ENCODE measurements at regions not wholly inside any gene's neighbourhood (a gene's known extent, or its start where the extent isn't known, plus 50 kb on each side); places are given as distances from the start of the nearest gene placed in this dataset.

GRCh38 chr5:162484095-162484494 lies 416.5 kb downstream of the GABRG2 start:
- H3K27ac ChIP-seq: no peak overlapping the region
- ATAC-seq (no peak), DNase-seq (no peak)
- H3K27me3 ChIP-seq (ENCODE audit: low read depth): no peaks in the 10 kb centered on the region
- no peaks in the 10 kb centered on the region for H3K36me3 ChIP-seq
- no peak overlapping the region for H3K4me3 ChIP-seq
- no peaks in the 10 kb centered on the region for H3K9me3 ChIP-seq
- intact Hi-C loops (cut with DNase I): no loop called here
- H3K4me1 ChIP-seq: no peaks in the 10 kb centered on the region
- TF ChIP-seq, protein P1, sequence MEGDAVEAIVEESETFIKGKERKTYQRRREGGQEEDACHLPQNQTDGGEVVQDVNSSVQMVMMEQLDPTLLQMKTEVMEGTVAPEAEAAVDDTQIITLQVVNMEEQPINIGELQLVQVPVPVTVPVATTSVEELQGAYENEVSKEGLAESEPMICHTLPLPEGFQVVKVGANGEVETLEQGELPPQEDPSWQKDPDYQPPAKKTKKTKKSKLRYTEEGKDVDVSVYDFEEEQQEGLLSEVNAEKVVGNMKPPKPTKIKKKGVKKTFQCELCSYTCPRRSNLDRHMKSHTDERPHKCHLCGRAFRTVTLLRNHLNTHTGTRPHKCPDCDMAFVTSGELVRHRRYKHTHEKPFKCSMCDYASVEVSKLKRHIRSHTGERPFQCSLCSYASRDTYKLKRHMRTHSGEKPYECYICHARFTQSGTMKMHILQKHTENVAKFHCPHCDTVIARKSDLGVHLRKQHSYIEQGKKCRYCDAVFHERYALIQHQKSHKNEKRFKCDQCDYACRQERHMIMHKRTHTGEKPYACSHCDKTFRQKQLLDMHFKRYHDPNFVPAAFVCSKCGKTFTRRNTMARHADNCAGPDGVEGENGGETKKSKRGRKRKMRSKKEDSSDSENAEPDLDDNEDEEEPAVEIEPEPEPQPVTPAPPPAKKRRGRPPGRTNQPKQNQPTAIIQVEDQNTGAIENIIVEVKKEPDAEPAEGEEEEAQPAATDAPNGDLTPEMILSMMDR (IDR thresholded peaks at IDR 0.05): no peak

DNA sequence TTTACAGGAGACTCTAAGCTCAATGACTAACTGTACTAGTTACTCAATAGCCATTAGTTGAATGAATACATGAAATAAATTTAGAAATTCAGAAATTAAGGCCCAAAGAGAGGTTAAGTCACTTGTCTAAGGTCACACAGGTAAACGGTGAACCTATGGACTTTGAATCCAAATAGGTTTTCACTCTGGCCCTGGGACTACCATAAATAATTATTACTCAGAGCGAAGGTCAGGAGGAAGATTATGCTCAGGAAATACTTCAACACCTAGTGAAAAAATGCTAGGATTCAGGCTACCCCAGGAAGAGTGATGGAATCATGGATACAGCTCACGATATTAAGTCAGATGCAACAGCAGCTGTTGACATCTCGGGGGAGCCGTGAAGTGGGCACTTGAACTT lies 417.4 kb downstream of the GABRG2 start:
- no peak for DNase-seq
- Histone ChIP-seq H3K36me3 (no peaks in the 10 kb centered on the region), H3K4me3 (no peak overlapping the region), H3K4me1 (no peaks in the 10 kb centered on the region), H3K27ac (no peak overlapping the region), H3K9me3 (no peaks in the 10 kb centered on the region), H3K27me3 (ENCODE audit: low read depth) (no peaks in the 10 kb centered on the region)
- TF ChIP-seq, protein P1 (IDR thresholded peaks at IDR 0.05): no peak
- ATAC-seq: no peak
- intact Hi-C loops (cut with DNase I): no loop called here

DNA sequence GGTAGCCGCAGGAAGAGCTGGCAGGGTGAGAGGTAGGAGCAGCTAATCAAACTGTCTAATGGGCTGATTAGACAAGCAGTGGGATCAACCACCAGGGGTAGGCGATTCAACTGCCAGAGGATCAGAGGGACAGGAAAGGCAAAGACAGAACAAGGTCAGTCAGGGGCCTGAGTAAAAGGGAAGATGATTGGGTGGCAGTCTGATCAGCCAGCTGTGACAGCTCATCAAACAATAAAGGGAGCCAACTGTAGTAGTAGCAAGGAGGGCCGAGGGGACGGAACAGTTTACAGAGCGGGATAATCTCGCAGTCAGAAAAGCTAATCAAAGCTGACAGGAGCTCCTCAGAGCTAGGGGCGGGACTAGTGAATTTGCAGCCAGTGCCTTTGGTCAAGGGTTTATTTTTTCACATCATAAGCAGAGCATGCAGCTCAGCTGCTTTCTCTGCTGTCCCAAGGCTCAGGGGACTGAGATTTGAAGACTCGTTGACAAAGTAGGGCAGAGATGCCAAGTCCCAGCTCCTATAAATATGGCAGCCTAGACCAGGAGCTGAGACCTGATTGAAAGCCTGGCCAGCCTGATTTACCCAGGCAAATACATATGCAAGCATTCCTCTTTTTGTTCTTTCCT lies 418.2 kb downstream of the GABRG2 start:
- Histone ChIP-seq H3K27me3 (ENCODE audit: low read depth) (no peaks in the 10 kb centered on the region), H3K9me3 (no peaks in the 10 kb centered on the region), H3K4me1 (no peaks in the 10 kb centered on the region), H3K27ac (no peak overlapping the region), H3K4me3 (no peak overlapping the region), H3K36me3 (no peaks in the 10 kb centered on the region)
- TF ChIP-seq, protein P1 (IDR thresholded peaks at IDR 0.05): no peak
- DNase-seq (no peak), ATAC-seq (no peak)
- intact Hi-C loops (cut with DNase I): no loop called here

DNA sequence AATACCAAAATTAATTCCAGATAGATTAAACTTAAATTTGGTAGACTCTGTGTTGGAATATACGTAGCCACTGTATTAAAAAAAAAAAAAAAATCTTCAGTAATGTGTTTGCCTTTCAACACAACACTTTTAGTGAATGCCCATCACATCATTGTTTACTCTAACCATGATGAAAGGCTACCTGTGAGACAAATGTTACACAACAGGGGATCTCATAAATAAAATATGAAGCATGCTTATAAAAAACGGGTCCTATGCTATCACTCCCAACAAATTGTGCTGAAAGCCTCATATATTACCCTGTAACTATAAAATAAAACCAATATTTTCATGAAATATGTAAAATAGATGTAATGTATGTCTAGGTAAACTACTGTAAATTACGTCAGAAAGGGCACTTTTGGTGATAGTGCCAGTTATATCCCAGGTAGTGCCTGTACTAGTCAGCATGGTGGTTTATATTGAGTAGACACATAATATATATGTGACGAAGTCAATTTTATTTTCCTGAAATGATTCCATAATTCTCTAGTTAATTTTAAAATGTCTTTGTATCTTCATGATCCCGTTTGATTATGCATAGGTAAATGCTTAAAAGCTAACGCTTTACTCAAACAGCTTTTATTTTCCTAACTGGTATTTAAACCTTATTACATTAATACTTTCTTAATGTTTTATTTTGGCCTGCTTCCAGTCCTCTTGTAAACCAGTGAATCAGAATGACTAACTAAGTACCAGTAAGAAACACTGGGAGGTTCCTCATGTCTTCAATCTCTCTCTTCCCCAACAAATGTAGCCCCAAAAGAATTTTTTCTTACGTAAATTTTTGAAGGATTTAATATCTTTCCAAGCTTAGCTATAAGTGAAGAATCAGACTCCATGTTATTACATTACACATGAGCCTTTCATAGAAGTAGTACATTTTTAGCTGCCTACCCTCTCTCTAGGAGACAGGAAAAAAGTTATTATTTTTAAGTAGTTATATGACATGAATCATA lies 420.3 kb downstream of the GABRG2 start:
- intact Hi-C loops (cut with DNase I): no loop called here
- Histone ChIP-seq H3K4me3 (no peak overlapping the region), H3K9me3 (no peaks in the 10 kb centered on the region), H3K36me3 (no peaks in the 10 kb centered on the region), H3K27me3 (ENCODE audit: low read depth) (no peaks in the 10 kb centered on the region), H3K4me1 (no peaks in the 10 kb centered on the region), H3K27ac (no peak overlapping the region)
- ATAC-seq: no peak
- no peak for DNase-seq
- TF ChIP-seq, protein P1 (IDR thresholded peaks at IDR 0.05): no peak

- Histone ChIP-seq H3K9me3 (no peaks in the 10 kb centered on the region), H3K36me3 (no peaks in the 10 kb centered on the region), H3K27ac (no peak overlapping the region), H3K4me3 (no peak overlapping the region), H3K4me1 (no peaks in the 10 kb centered on the region), H3K27me3 (ENCODE audit: low read depth) (no peaks in the 10 kb centered on the region)
- DNase-seq (no peak), ATAC-seq (no peak)
- intact Hi-C loops (cut with DNase I): no loop called here
- TF ChIP-seq, protein P1 (IDR thresholded peaks at IDR 0.05): no peak
These were observed 428.7 kb downstream of the GABRG2 start for GRCh38 chr5:162496100-162496808.
